Adrenal gland (tissue), 5 donors: ENCODE measurements at regions not wholly inside any gene's neighbourhood (a gene's known extent, or its start where the extent isn't known, plus 50 kb on each side); places are given as distances from the start of the nearest gene placed in this dataset.

ENCODE experiments used
- POLR2A ChIP-seq, 2 donors: fragments of 450-650 bp; IDR thresholded peaks; one replicate each; pipeline ENCODE4 v1.6.1; 2017; ENCODE audit warnings: antibody characterized with exemption in 2 of 2, mild to moderate bottlenecking in 2 of 2, moderate library complexity in 1 of 2
- TF ChIP-seq, protein P1 (sequence below), 6 experiments: fragments of 450-650 bp in 4 of 6; fragments of 200-600 bp in 2 of 6; sonication (generic) in 1 of 6; IDR thresholded peaks; 1 replicate in 5 of 6; 2 replicates in 1 of 6; pipeline versions ENCODE4 v1.5.1 to v1.8.0; 2016 to 2021; ENCODE audit warnings: antibody characterized with exemption in 6 of 6, mild to moderate bottlenecking in 2 of 6, moderate library complexity in 1 of 6
- donor health status: DM: no; HTN: no; CAD: no.

GRCh38 chr9:73049280-73049679, 96.4 kb upstream of the ALDH1A1 start:
- TF ChIP-seq, protein P1, sequence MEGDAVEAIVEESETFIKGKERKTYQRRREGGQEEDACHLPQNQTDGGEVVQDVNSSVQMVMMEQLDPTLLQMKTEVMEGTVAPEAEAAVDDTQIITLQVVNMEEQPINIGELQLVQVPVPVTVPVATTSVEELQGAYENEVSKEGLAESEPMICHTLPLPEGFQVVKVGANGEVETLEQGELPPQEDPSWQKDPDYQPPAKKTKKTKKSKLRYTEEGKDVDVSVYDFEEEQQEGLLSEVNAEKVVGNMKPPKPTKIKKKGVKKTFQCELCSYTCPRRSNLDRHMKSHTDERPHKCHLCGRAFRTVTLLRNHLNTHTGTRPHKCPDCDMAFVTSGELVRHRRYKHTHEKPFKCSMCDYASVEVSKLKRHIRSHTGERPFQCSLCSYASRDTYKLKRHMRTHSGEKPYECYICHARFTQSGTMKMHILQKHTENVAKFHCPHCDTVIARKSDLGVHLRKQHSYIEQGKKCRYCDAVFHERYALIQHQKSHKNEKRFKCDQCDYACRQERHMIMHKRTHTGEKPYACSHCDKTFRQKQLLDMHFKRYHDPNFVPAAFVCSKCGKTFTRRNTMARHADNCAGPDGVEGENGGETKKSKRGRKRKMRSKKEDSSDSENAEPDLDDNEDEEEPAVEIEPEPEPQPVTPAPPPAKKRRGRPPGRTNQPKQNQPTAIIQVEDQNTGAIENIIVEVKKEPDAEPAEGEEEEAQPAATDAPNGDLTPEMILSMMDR (IDR thresholded peaks at IDR 0.05): no peak
- no peak for TF ChIP-seq POLR2A (IDR thresholded peaks at IDR 0.05)
